ENCODE measurements at regions not wholly inside any gene's neighbourhood (a gene's known extent, or its start where the extent isn't known, plus 50 kb on each side); places are given as distances from the start of the nearest gene placed in this dataset.

- Histone ChIP-seq H3K27me3 (ENCODE audit: control insufficient read depth in 2 of 2, insufficient read depth in 1 of 2, low read length in 1 of 2) (no peaks in the 10 kb centered on the region), H3K27ac (ENCODE audit: low read depth in 1 of 2, low read length in 1 of 2) (no peak overlapping the region), H3K9me3 (ENCODE audit: control insufficient read depth in 2 of 2, insufficient read depth in 1 of 2, low read length in 1 of 2) (no peaks in the 10 kb centered on the region), H3K4me1 (ENCODE audit: control insufficient read depth in 2 of 2, insufficient read depth in 2 of 2, low read length in 2 of 2) (no peaks in the 10 kb centered on the region), H3K36me3 (ENCODE audit: control insufficient read depth in 2 of 2, insufficient read depth in 2 of 2, low read length in 1 of 2) (no peaks in the 10 kb centered on the region), H3K4me3 (ENCODE audit: low read length in 2 of 2) (no peak overlapping the region)
- DNase-seq (ENCODE audit: low read depth in 6 of 9, low spot score in 9 of 9) = no peak
- 96% methylated on average over 4 of the region's 4 CpGs for WGBS
These were observed 209.4 kb downstream of the DTWD2 start for GRCh38 chr5:118778941-118779340.

- no peak for DNase-seq (ENCODE audit: low read depth in 6 of 9, low spot score in 9 of 9)
- Histone ChIP-seq H3K27me3 (ENCODE audit: control insufficient read depth in 2 of 2, insufficient read depth in 1 of 2, low read length in 1 of 2) (no peaks in the 10 kb centered on the region), H3K36me3 (ENCODE audit: control insufficient read depth in 2 of 2, insufficient read depth in 2 of 2, low read length in 1 of 2) (no peaks in the 10 kb centered on the region), H3K4me3 (ENCODE audit: low read length in 2 of 2) (no peak overlapping the region), H3K9me3 (ENCODE audit: control insufficient read depth in 2 of 2, insufficient read depth in 1 of 2, low read length in 1 of 2) (no peaks in the 10 kb centered on the region), H3K4me1 (ENCODE audit: control insufficient read depth in 2 of 2, insufficient read depth in 2 of 2, low read length in 2 of 2) (no peaks in the 10 kb centered on the region), H3K27ac (ENCODE audit: low read depth in 1 of 2, low read length in 1 of 2) (no peak overlapping the region)
- WGBS = 93% methylated on average over 3 of the region's 3 CpGs
These were observed 211.1 kb downstream of the DTWD2 start for GRCh38 chr5:118777189-118777736.

- H3K27me3 ChIP-seq (ENCODE audit: control insufficient read depth in 2 of 2, insufficient read depth in 1 of 2, low read length in 1 of 2) = no peaks in the 10 kb centered on the region
- no peak overlapping the region for H3K27ac ChIP-seq (ENCODE audit: low read depth in 1 of 2, low read length in 1 of 2)
- H3K4me1 ChIP-seq (ENCODE audit: control insufficient read depth in 2 of 2, insufficient read depth in 2 of 2, low read length in 2 of 2) = no peaks in the 10 kb centered on the region
- no peak for DNase-seq (ENCODE audit: low read depth in 6 of 9, low spot score in 9 of 9)
- H3K36me3 ChIP-seq (ENCODE audit: control insufficient read depth in 2 of 2, insufficient read depth in 2 of 2, low read length in 1 of 2) = no peaks in the 10 kb centered on the region
- no peaks in the 10 kb centered on the region for H3K9me3 ChIP-seq (ENCODE audit: control insufficient read depth in 2 of 2, insufficient read depth in 1 of 2, low read length in 1 of 2)
- no peak overlapping the region for H3K4me3 ChIP-seq (ENCODE audit: low read length in 2 of 2)
- 92% methylated on average over 1 of the region's 1 CpG for WGBS
These were observed 211.6 kb downstream of the DTWD2 start for GRCh38 chr5:118776755-118777154.

GRCh38 chr5:118775790-118776499, 212.4 kb downstream of the DTWD2 start:
- no peak overlapping the region for H3K4me3 ChIP-seq (ENCODE audit: low read length in 2 of 2)
- DNase-seq (ENCODE audit: low read depth in 6 of 9, low spot score in 9 of 9) = no peak
- H3K9me3 ChIP-seq (ENCODE audit: control insufficient read depth in 2 of 2, insufficient read depth in 1 of 2, low read length in 1 of 2) = no peaks in the 10 kb centered on the region
- H3K4me1 ChIP-seq (ENCODE audit: control insufficient read depth in 2 of 2, insufficient read depth in 2 of 2, low read length in 2 of 2) = no peaks in the 10 kb centered on the region
- H3K27ac ChIP-seq (ENCODE audit: low read depth in 1 of 2, low read length in 1 of 2) = no peak overlapping the region
- 99% methylated on average over 2 of the region's 2 CpGs for WGBS
- H3K36me3 ChIP-seq (ENCODE audit: control insufficient read depth in 2 of 2, insufficient read depth in 2 of 2, low read length in 1 of 2) = no peaks in the 10 kb centered on the region
- no peaks in the 10 kb centered on the region for H3K27me3 ChIP-seq (ENCODE audit: control insufficient read depth in 2 of 2, insufficient read depth in 1 of 2, low read length in 1 of 2)

GRCh38 chr5:118768607-118769175, 219.7 kb downstream of the DTWD2 start:
- H3K27ac ChIP-seq (ENCODE audit: low read depth in 1 of 2, low read length in 1 of 2) = no peak overlapping the region
- WGBS = 81% methylated on average over 1 of the region's 1 CpG

GRCh38 chr5:118762291-118762690, 226.1 kb downstream of the DTWD2 start:
- DNase-seq (ENCODE audit: low read depth in 6 of 9, low spot score in 9 of 9) = no peak
- Histone ChIP-seq H3K4me1 (ENCODE audit: control insufficient read depth in 2 of 2, insufficient read depth in 2 of 2, low read length in 2 of 2) (no peaks in the 10 kb centered on the region), H3K4me3 (ENCODE audit: low read length in 2 of 2) (no peak overlapping the region), H3K9me3 (ENCODE audit: control insufficient read depth in 2 of 2, insufficient read depth in 1 of 2, low read length in 1 of 2) (peaks cover 0 to 10% of the 10 kb centered on the region in 2 donors), H3K27me3 (ENCODE audit: control insufficient read depth in 2 of 2, insufficient read depth in 1 of 2, low read length in 1 of 2) (no peaks in the 10 kb centered on the region), H3K36me3 (ENCODE audit: control insufficient read depth in 2 of 2, insufficient read depth in 2 of 2, low read length in 1 of 2) (no peaks in the 10 kb centered on the region), H3K27ac (ENCODE audit: low read depth in 1 of 2, low read length in 1 of 2) (no peak overlapping the region)
- WGBS = 94% methylated on average over 4 of the region's 4 CpGs

More at GRCh38 chr5:118768607-118769175, 219.7 kb downstream of the DTWD2 start:
- Histone ChIP-seq H3K27me3 (ENCODE audit: control insufficient read depth in 2 of 2, insufficient read depth in 1 of 2, low read length in 1 of 2) (no peaks in the 10 kb centered on the region), H3K36me3 (ENCODE audit: control insufficient read depth in 2 of 2, insufficient read depth in 2 of 2, low read length in 1 of 2) (no peaks in the 10 kb centered on the region), H3K4me3 (ENCODE audit: low read length in 2 of 2) (no peak overlapping the region), H3K9me3 (ENCODE audit: control insufficient read depth in 2 of 2, insufficient read depth in 1 of 2, low read length in 1 of 2) (no peaks in the 10 kb centered on the region), H3K4me1 (ENCODE audit: control insufficient read depth in 2 of 2, insufficient read depth in 2 of 2, low read length in 2 of 2) (no peaks in the 10 kb centered on the region)
- DNase-seq (ENCODE audit: low read depth in 6 of 9, low spot score in 9 of 9) = no peak

GRCh38 chr5:118761814-118762213, 226.5 kb downstream of the DTWD2 start:
- Histone ChIP-seq H3K9me3 (ENCODE audit: control insufficient read depth in 2 of 2, insufficient read depth in 1 of 2, low read length in 1 of 2) (peaks cover 0 to 10% of the 10 kb centered on the region in 2 donors), H3K4me1 (ENCODE audit: control insufficient read depth in 2 of 2, insufficient read depth in 2 of 2, low read length in 2 of 2) (no peaks in the 10 kb centered on the region), H3K4me3 (ENCODE audit: low read length in 2 of 2) (no peak overlapping the region), H3K36me3 (ENCODE audit: control insufficient read depth in 2 of 2, insufficient read depth in 2 of 2, low read length in 1 of 2) (no peaks in the 10 kb centered on the region), H3K27me3 (ENCODE audit: control insufficient read depth in 2 of 2, insufficient read depth in 1 of 2, low read length in 1 of 2) (no peaks in the 10 kb centered on the region), H3K27ac (ENCODE audit: low read depth in 1 of 2, low read length in 1 of 2) (no peak overlapping the region)
- WGBS = 96% methylated on average over 4 of the region's 4 CpGs
- no peak for DNase-seq (ENCODE audit: low read depth in 6 of 9, low spot score in 9 of 9)

- DNase-seq (ENCODE audit: low read depth in 6 of 9, low spot score in 9 of 9) = no peak
- Histone ChIP-seq H3K9me3 (ENCODE audit: control insufficient read depth in 2 of 2, insufficient read depth in 1 of 2, low read length in 1 of 2) (no peaks in the 10 kb centered on the region), H3K4me3 (ENCODE audit: low read length in 2 of 2) (no peak overlapping the region), H3K4me1 (ENCODE audit: control insufficient read depth in 2 of 2, insufficient read depth in 2 of 2, low read length in 2 of 2) (no peaks in the 10 kb centered on the region), H3K27ac (ENCODE audit: low read depth in 1 of 2, low read length in 1 of 2) (no peak overlapping the region), H3K27me3 (ENCODE audit: control insufficient read depth in 2 of 2, insufficient read depth in 1 of 2, low read length in 1 of 2) (no peaks in the 10 kb centered on the region), H3K36me3 (ENCODE audit: control insufficient read depth in 2 of 2, insufficient read depth in 2 of 2, low read length in 1 of 2) (no peaks in the 10 kb centered on the region)
- 93% methylated on average over 5 of the region's 5 CpGs for WGBS
These were observed 235.4 kb downstream of the DTWD2 start for GRCh38 chr5:118752969-118753368.

- Histone ChIP-seq H3K27me3 (ENCODE audit: control insufficient read depth in 2 of 2, insufficient read depth in 1 of 2, low read length in 1 of 2) (no peaks in the 10 kb centered on the region), H3K4me3 (ENCODE audit: low read length in 2 of 2) (no peak overlapping the region), H3K27ac (ENCODE audit: low read depth in 1 of 2, low read length in 1 of 2) (no peak overlapping the region), H3K9me3 (ENCODE audit: control insufficient read depth in 2 of 2, insufficient read depth in 1 of 2, low read length in 1 of 2) (no peaks in the 10 kb centered on the region), H3K4me1 (ENCODE audit: control insufficient read depth in 2 of 2, insufficient read depth in 2 of 2, low read length in 2 of 2) (no peaks in the 10 kb centered on the region), H3K36me3 (ENCODE audit: control insufficient read depth in 2 of 2, insufficient read depth in 2 of 2, low read length in 1 of 2) (no peaks in the 10 kb centered on the region)
- WGBS = 93% methylated on average over 4 of the region's 4 CpGs
- DNase-seq (ENCODE audit: low read depth in 6 of 9, low spot score in 9 of 9) = no peak
These were observed 252.0 kb downstream of the DTWD2 start for GRCh38 chr5:118736396-118736795.

Measured in thymus (tissue), 11 donors.